ENCODE measurements at regions not wholly inside any gene's neighbourhood (a gene's known extent, or its start where the extent isn't known, plus 50 kb on each side); places are given as distances from the start of the nearest gene placed in this dataset.

GRCh38 chr3:80050826-80051601 lies 283.2 kb upstream of the ROBO1 start:
- no peak for TF ChIP-seq POLR2A (IDR thresholded peaks at IDR 0.05; ENCODE audit: low read depth, low read length)
- no peak for TF ChIP-seq POLR2AphosphoS5 (IDR thresholded peaks at IDR 0.05; ENCODE audit: low read depth, low read length)
- TF ChIP-seq TAF1 (IDR thresholded peaks at IDR 0.05; ENCODE audit: borderline replicate concordance, low read depth, low read length) = no peak
